ENCODE measurements at regions not wholly inside any gene's neighbourhood (a gene's known extent, or its start where the extent isn't known, plus 50 kb on each side); places are given as distances from the start of the nearest gene placed in this dataset.

DNA sequence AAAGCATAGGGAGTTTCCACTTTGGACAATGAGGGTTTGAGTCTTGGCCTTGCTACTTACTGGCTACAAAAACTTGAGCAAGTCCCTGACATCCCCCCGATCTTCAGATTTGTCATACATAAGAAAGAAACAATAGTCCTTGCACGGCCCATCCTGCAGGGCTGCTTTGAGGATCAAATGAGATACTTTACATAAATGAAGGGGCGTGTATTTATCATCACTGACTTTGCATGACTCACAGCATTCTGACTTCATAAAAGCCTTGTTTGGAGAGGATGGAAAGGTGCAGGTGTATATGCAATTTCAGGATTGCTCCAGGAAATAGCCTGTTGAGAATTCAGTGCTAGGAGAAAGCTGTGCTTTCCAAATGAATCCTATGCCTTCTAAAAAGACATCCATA, 465.0 kb upstream of the MAF start:
- H3K9ac ChIP-seq (ENCODE audit: low read length) = no peak overlapping the region
- no peaks in the 10 kb centered on the region for H3K4me1 ChIP-seq (ENCODE audit: insufficient read depth, low read length)
- no peaks in the 10 kb centered on the region for H3K27me3 ChIP-seq (ENCODE audit: control insufficient read depth in 1 of 2, insufficient read depth in 2 of 2, low read length in 2 of 2)
- no peak overlapping the region for H3K27ac ChIP-seq (ENCODE audit: low read depth, low read length)
- no peaks in the 10 kb centered on the region for H3K36me3 ChIP-seq (ENCODE audit: insufficient read depth, low read length)
- H3K9me3 ChIP-seq (ENCODE audit: low read length) = no peaks in the 10 kb centered on the region
- H3K4me3 ChIP-seq (ENCODE audit: low read depth in 1 of 2, low read length in 2 of 2) = no peak overlapping the region

DNA sequence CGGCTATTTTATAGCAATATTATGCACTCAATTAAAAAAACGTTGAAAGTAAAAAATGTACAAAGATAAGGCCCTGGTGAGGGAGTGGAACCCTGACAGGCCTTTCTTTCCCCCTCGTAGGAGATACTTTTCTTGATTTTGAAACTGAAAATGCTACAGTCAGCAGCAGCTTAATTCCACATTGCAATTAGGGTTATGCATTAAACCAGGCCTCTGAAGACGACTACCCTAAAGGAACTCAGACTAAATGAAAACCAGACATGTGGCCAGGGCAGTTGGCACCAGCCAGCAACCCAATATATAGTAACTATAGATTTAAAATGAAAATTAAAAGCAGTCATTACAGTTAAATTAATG, 463.2 kb upstream of the MAF start:
- no peaks in the 10 kb centered on the region for H3K27me3 ChIP-seq (ENCODE audit: control insufficient read depth in 1 of 2, insufficient read depth in 2 of 2, low read length in 2 of 2)
- H3K9ac ChIP-seq (ENCODE audit: low read length) = no peak overlapping the region
- no peaks in the 10 kb centered on the region for H3K36me3 ChIP-seq (ENCODE audit: insufficient read depth, low read length)
- H3K4me3 ChIP-seq (ENCODE audit: low read depth in 1 of 2, low read length in 2 of 2) = no peak overlapping the region
- peaks cover 12% of the 10 kb centered on the region for H3K4me1 ChIP-seq (ENCODE audit: insufficient read depth, low read length)
- H3K27ac ChIP-seq (ENCODE audit: low read depth, low read length) = no peak overlapping the region
- H3K9me3 ChIP-seq (ENCODE audit: low read length) = no peaks in the 10 kb centered on the region

DNA sequence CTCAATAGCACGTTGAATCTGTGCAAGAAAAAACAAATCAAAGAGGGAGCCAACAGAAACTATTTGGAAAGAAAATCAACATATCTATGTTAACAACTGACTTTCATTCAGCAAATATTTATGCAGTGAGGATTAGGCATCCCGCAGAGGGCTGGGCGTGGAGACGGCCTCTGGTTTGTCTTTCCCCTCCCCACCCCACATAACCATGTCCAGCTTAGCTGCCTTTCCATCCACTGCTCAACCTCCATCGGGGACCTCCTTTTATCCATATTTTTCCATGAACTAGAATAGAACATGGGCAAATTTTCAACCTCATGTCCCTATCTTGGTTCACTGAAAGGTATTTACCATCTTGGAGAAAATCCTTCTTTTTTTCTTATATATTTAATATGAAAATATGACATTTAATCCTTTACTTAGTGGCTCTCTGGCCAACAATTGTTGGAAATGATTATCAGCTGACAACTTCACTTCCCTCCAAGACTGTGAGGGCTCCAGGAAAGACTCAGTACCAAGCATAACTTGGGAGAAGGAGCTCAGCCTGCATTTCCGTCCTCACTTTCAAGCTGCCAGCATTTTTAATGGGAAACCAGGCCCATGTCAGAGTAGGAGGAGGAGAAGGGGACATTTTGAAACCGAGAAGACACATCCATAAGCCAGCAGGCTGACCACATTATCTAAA, 462.6 kb upstream of the MAF start:
- no peak overlapping the region for H3K9ac ChIP-seq (ENCODE audit: low read length)
- H3K9me3 ChIP-seq (ENCODE audit: low read length) = no peaks in the 10 kb centered on the region
- H3K27ac ChIP-seq (ENCODE audit: low read depth, low read length) = no peak overlapping the region
- no peak overlapping the region for H3K4me3 ChIP-seq (ENCODE audit: low read depth in 1 of 2, low read length in 2 of 2)
- no peaks in the 10 kb centered on the region for H3K27me3 ChIP-seq (ENCODE audit: control insufficient read depth in 1 of 2, insufficient read depth in 2 of 2, low read length in 2 of 2)
- H3K36me3 ChIP-seq (ENCODE audit: insufficient read depth, low read length) = no peaks in the 10 kb centered on the region
- H3K4me1 ChIP-seq (ENCODE audit: insufficient read depth, low read length) = peaks cover 17% of the 10 kb centered on the region

DNA sequence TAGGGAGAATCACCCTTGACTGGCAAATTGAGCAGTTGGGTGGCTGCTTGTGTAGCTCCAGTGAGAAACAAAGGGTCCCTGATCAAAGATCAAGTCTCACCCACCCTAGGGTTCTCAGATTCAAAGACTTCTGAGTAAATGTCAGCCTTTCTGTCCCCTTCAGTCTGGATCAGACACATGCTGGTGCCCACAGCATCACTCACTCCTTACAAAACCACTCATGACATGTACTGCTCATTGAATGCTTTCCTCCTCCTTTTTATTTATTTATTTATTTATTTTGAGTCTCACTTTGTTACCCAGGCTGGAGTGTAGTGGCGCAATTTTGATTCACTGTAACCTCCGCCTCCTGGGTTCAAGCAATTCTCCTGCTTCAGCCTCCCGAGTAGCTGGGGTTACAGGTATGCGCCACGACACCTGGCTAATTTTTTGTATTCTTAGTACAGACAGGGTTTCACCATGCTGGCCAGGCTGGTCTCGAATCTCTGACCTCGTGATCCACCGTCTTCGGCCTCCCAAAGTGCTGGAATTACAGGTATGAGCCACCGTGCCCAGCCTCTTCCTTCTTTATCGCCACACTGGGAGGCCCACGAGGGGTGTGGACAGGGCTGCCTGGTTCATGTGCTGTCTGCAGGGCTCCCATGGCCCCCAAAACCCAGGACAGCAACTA, 462.0 kb upstream of the MAF start:
- Histone ChIP-seq H3K27ac (ENCODE audit: low read depth, low read length) (no peak overlapping the region), H3K27me3 (ENCODE audit: control insufficient read depth in 1 of 2, insufficient read depth in 2 of 2, low read length in 2 of 2) (no peaks in the 10 kb centered on the region), H3K36me3 (ENCODE audit: insufficient read depth, low read length) (no peaks in the 10 kb centered on the region), H3K4me3 (ENCODE audit: low read depth in 1 of 2, low read length in 2 of 2) (no peak overlapping the region), H3K4me1 (ENCODE audit: insufficient read depth, low read length) (peaks cover 23% of the 10 kb centered on the region), H3K9ac (ENCODE audit: low read length) (no peak overlapping the region), H3K9me3 (ENCODE audit: low read length) (no peaks in the 10 kb centered on the region)

DNA sequence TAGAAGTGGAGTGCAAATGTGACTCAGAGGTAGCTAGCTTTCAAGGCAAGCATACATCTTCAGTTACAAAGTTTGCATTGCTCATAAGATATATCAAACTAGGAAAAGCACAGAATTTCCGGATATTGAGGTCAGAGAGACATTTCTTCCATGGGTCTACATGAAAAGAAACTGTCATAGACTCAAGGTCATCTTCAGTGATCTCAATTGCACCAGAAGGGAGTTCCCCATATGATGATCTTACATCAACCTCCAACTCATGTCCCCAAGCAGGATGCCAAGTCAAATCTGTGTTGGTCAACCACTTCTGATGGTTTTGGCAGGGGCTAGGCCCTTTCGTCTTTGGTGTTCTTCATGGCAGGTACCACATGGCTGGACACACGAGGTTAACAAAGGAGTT, 459.9 kb upstream of the MAF start:
- H3K27me3 ChIP-seq (ENCODE audit: control insufficient read depth in 1 of 2, insufficient read depth in 2 of 2, low read length in 2 of 2) = no peaks in the 10 kb centered on the region
- H3K27ac ChIP-seq (ENCODE audit: low read depth, low read length) = no peak overlapping the region
- peaks cover 29% of the 10 kb centered on the region for H3K4me1 ChIP-seq (ENCODE audit: insufficient read depth, low read length)
- no peaks in the 10 kb centered on the region for H3K36me3 ChIP-seq (ENCODE audit: insufficient read depth, low read length)
- no peak overlapping the region for H3K9ac ChIP-seq (ENCODE audit: low read length)
- no peaks in the 10 kb centered on the region for H3K9me3 ChIP-seq (ENCODE audit: low read length)
- no peak overlapping the region for H3K4me3 ChIP-seq (ENCODE audit: low read depth in 1 of 2, low read length in 2 of 2)

DNA sequence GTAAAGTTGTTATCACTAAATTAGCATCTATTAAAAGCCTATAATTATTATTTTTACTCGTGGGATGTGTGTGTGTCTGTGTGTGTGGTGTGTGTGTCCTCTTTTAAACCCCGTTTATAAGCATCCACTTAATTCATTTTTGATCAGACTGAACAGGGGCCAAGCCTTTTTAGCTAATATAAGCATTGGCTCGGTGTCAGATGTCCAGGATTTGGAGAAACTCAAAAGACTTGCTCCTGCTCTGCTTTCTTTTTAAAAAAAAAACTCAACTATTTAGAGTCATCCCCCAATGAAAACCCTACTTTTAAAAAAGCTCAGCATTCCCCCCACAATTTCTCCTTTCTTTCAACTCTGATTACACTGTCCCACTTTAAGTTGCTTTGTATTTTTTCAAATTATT, 459.3 kb upstream of the MAF start:
- Histone ChIP-seq H3K9me3 (ENCODE audit: low read length) (no peaks in the 10 kb centered on the region), H3K27me3 (ENCODE audit: control insufficient read depth in 1 of 2, insufficient read depth in 2 of 2, low read length in 2 of 2) (no peaks in the 10 kb centered on the region), H3K4me3 (ENCODE audit: low read depth in 1 of 2, low read length in 2 of 2) (no peak overlapping the region), H3K36me3 (ENCODE audit: insufficient read depth, low read length) (no peaks in the 10 kb centered on the region), H3K4me1 (ENCODE audit: insufficient read depth, low read length) (peaks cover 29% of the 10 kb centered on the region), H3K27ac (ENCODE audit: low read depth, low read length) (no peak overlapping the region), H3K9ac (ENCODE audit: low read length) (no peak overlapping the region)

DNA sequence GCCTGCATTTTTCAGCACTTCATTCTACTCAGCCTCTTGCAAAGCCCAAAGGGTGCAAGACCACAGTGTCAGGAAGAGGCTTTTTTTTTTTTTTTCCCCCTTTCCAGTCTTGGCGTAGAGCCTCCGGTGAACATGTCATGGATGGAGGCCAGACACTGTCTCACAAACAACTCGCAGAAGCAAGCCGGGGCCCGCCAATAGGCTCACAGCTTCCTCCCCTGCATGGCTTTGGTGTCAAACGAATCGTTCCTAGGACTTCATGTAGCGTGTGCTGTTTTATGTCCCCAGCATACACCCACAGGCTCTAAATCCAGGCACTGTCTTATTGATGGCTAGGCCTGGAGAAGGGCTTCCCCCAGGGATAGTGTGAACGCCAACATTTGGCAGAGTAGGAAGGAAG, 457.7 kb upstream of the MAF start:
- H3K27me3 ChIP-seq (ENCODE audit: control insufficient read depth in 1 of 2, insufficient read depth in 2 of 2, low read length in 2 of 2) = no peaks in the 10 kb centered on the region
- no peak overlapping the region for H3K27ac ChIP-seq (ENCODE audit: low read depth, low read length)
- no peak overlapping the region for H3K9ac ChIP-seq (ENCODE audit: low read length)
- no peak overlapping the region for H3K4me3 ChIP-seq (ENCODE audit: low read depth in 1 of 2, low read length in 2 of 2)
- no peaks in the 10 kb centered on the region for H3K36me3 ChIP-seq (ENCODE audit: insufficient read depth, low read length)
- H3K4me1 ChIP-seq (ENCODE audit: insufficient read depth, low read length) = peaks cover 29% of the 10 kb centered on the region
- H3K9me3 ChIP-seq (ENCODE audit: low read length) = no peaks in the 10 kb centered on the region

DNA sequence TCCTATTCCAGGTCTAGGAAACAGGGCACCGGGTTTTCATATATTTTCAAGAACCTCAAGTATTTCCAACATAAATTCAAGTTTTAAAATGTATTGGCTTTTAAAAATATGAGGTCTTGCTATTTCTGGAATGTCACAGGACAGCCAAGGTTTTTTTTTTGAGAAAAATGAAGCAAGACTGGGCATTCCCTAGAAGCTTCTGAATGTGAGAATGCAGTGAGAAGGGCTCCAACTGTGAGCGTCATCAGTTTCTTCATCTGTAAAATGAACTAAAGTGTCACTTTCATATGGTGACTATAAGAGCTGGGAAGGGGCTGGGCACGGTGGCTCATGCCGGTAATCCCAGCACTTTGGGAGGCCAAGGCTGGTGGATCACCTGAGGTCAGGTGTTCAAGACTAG, 455.8 kb upstream of the MAF start:
- Histone ChIP-seq H3K36me3 (ENCODE audit: insufficient read depth, low read length) (no peaks in the 10 kb centered on the region), H3K4me3 (ENCODE audit: low read depth in 1 of 2, low read length in 2 of 2) (no peak overlapping the region), H3K9ac (ENCODE audit: low read length) (no peak overlapping the region), H3K27ac (ENCODE audit: low read depth, low read length) (no peak overlapping the region), H3K4me1 (ENCODE audit: insufficient read depth, low read length) (peaks cover 29% of the 10 kb centered on the region), H3K9me3 (ENCODE audit: low read length) (no peaks in the 10 kb centered on the region), H3K27me3 (ENCODE audit: control insufficient read depth in 1 of 2, insufficient read depth in 2 of 2, low read length in 2 of 2) (no peaks in the 10 kb centered on the region)

DNA sequence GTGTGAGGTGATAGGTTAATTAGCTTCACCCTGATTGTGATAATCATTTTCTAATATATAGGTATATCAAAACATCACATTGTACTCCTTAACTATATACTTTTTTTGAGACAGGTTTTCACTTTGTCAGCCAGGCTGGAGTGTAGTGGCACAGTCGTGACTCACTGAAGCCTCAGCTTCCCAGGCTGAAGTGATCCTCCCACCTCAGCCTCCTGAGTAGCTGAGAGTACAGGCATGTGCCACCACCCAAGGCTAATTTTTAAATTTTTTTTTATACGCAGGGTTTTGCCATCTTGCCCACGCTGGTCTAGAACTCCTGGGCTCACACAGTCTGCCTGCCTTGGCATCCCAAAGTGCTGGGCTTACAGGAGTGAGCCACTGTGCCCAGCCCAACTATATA, 455.3 kb upstream of the MAF start:
- no peak overlapping the region for H3K4me3 ChIP-seq (ENCODE audit: low read depth in 1 of 2, low read length in 2 of 2)
- H3K27ac ChIP-seq (ENCODE audit: low read depth, low read length) = no peak overlapping the region
- H3K9ac ChIP-seq (ENCODE audit: low read length) = no peak overlapping the region
- no peaks in the 10 kb centered on the region for H3K9me3 ChIP-seq (ENCODE audit: low read length)
- H3K27me3 ChIP-seq (ENCODE audit: control insufficient read depth in 1 of 2, insufficient read depth in 2 of 2, low read length in 2 of 2) = no peaks in the 10 kb centered on the region
- peaks cover 29% of the 10 kb centered on the region for H3K4me1 ChIP-seq (ENCODE audit: insufficient read depth, low read length)
- no peaks in the 10 kb centered on the region for H3K36me3 ChIP-seq (ENCODE audit: insufficient read depth, low read length)

DNA sequence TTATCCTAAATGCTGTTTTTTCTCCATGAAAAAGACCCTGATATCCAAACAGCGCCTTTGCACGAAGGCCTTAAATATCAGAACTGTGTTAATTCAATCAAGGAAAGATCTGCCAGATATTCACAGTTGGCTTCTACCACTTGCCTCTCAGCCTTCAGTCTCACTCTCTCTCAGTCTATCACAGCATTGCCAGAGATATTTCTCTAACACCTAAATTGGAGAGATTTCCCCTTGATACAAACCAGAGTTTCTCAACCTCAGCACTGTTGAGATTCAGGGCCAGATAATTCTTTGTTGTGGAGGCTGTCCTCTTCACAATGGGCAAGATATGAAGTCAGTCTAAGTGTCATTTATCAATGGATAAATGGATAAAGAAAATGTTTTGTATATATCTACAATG, 454.1 kb upstream of the MAF start:
- H3K9me3 ChIP-seq (ENCODE audit: low read length) = no peaks in the 10 kb centered on the region
- no peak overlapping the region for H3K9ac ChIP-seq (ENCODE audit: low read length)
- no peaks in the 10 kb centered on the region for H3K27me3 ChIP-seq (ENCODE audit: control insufficient read depth in 1 of 2, insufficient read depth in 2 of 2, low read length in 2 of 2)
- H3K27ac ChIP-seq (ENCODE audit: low read depth, low read length) = no peak overlapping the region
- no peaks in the 10 kb centered on the region for H3K36me3 ChIP-seq (ENCODE audit: insufficient read depth, low read length)
- peaks cover 26% of the 10 kb centered on the region for H3K4me1 ChIP-seq (ENCODE audit: insufficient read depth, low read length)
- H3K4me3 ChIP-seq (ENCODE audit: low read depth in 1 of 2, low read length in 2 of 2) = no peak overlapping the region

DNA sequence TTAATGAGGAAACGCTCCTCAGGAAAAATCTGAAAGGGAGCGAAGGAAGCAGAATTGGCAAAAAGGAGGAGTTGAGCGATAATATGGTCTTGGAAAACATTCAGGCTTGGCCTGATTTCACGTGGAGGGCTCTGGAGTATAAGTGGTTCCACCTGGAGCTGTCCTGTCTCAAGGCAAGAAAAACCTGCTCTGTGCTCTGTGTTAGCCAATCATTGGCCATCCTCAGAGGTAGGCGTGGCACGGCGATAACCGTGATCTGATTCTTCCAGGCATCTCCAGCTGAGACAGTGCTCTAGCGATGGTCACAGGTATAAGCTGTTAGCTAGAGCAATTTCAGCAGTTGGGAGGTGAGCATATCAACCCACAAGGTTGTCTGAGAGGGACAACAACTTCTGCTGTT, 450.5 kb upstream of the MAF start:
- H3K36me3 ChIP-seq (ENCODE audit: insufficient read depth, low read length) = no peaks in the 10 kb centered on the region
- no peaks in the 10 kb centered on the region for H3K4me1 ChIP-seq (ENCODE audit: insufficient read depth, low read length)
- no peak overlapping the region for H3K27ac ChIP-seq (ENCODE audit: low read depth, low read length)
- H3K9me3 ChIP-seq (ENCODE audit: low read length) = no peaks in the 10 kb centered on the region
- no peaks in the 10 kb centered on the region for H3K27me3 ChIP-seq (ENCODE audit: control insufficient read depth in 1 of 2, insufficient read depth in 2 of 2, low read length in 2 of 2)
- no peak overlapping the region for H3K4me3 ChIP-seq (ENCODE audit: low read depth in 1 of 2, low read length in 2 of 2)
- no peak overlapping the region for H3K9ac ChIP-seq (ENCODE audit: low read length)

DNA sequence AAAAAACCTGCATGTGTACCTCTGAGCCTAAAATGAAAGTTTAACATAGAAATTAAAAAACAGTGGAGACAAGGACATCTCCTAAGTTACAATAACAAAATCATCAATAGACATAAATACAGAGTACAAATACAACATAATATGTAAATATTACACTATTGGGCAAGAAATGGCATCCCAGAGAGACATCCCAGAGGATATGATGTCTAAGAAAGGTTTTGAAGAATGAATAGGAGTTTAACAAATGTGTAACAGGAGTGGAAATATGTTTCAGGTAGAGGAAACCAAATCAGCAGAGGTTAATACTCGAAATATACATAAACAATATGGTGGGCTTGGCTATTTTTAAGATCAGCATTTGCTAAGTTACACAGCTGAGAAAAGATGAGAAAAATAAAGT, 447.7 kb upstream of the MAF start:
- no peak overlapping the region for H3K9ac ChIP-seq (ENCODE audit: low read length)
- no peak overlapping the region for H3K27ac ChIP-seq (ENCODE audit: low read depth, low read length)
- H3K27me3 ChIP-seq (ENCODE audit: control insufficient read depth in 1 of 2, insufficient read depth in 2 of 2, low read length in 2 of 2) = no peaks in the 10 kb centered on the region
- no peaks in the 10 kb centered on the region for H3K36me3 ChIP-seq (ENCODE audit: insufficient read depth, low read length)
- H3K4me3 ChIP-seq (ENCODE audit: low read depth in 1 of 2, low read length in 2 of 2) = no peak overlapping the region
- H3K9me3 ChIP-seq (ENCODE audit: low read length) = no peaks in the 10 kb centered on the region
- H3K4me1 ChIP-seq (ENCODE audit: insufficient read depth, low read length) = no peaks in the 10 kb centered on the region
